OCI-LY1 (cell line): ENCODE measurements at regions not wholly inside any gene's neighbourhood (a gene's known extent, or its start where the extent isn't known, plus 50 kb on each side); places are given as distances from the start of the nearest gene placed in this dataset.

Experiments
- H2AFZ ChIP-seq: fragments of 200-600 bp; sonication (generic), shearing (Covaris generic); 2 replicates; pipeline ENCODE4 v1.6.0; 2014; ENCODE audit warnings: antibody characterized with exemption, mild to moderate bottlenecking, low read length
- H3F3A ChIP-seq: fragments of 200-600 bp; sonication (generic), shearing (Covaris generic); 2 replicates; pipeline ENCODE4 v1.6.0; 2014; ENCODE audit warnings: mild to moderate bottlenecking, antibody characterized with exemption, low read length, moderate library complexity; ENCODE audit not compliant: insufficient read depth
- H3K27ac ChIP-seq: fragments of 200-600 bp; sonication (generic); 2 replicates; pipeline ENCODE4 v1.5.1; 2014; ENCODE audit warnings: low read length, mixed run types, mild to moderate bottlenecking, low read depth; ENCODE audit not compliant: poor library complexity, severe bottlenecking
- H3K27me3 ChIP-seq: fragments of 200-600 bp; sonication (generic); 2 replicates; pipeline ENCODE4 v1.6.0; 2014; ENCODE audit warnings: antibody characterized with exemption, mild to moderate bottlenecking, low read length, moderate library complexity; ENCODE audit not compliant: insufficient read depth
- H3K36me3 ChIP-seq: fragments of 200-600 bp; sonication (generic); 2 replicates; pipeline ENCODE4 v1.6.1; 2014; ENCODE audit warnings: mild to moderate bottlenecking, antibody characterized with exemption, low read length, moderate library complexity, mixed read lengths; ENCODE audit not compliant: insufficient read depth
- H3K4me1 ChIP-seq: fragments of 200-600 bp; sonication (generic); 2 replicates; pipeline ENCODE4 v1.5.1; 2014; ENCODE audit warnings: mild to moderate bottlenecking, low read length, moderate library complexity; ENCODE audit not compliant: insufficient read depth, severe bottlenecking
- H3K4me2 ChIP-seq: fragments of 200-600 bp; sonication (generic), shearing (Covaris generic); 2 replicates; pipeline ENCODE4 v1.6.1; 2014; ENCODE audit warnings: low read length
- H3K4me3 ChIP-seq: fragments of 200-600 bp; sonication (generic); 2 replicates; pipeline ENCODE4 v1.5.1; 2014; ENCODE audit warnings: low read length, low read depth, mild to moderate bottlenecking, mixed read lengths; ENCODE audit not compliant: poor library complexity, severe bottlenecking
- H3K79me2 ChIP-seq: fragments of 200-600 bp; shearing (Covaris generic); 2 replicates; pipeline ENCODE4 v1.6.1; 2016; ENCODE audit warnings: mixed run types, low read length, mixed read lengths; ENCODE audit not compliant: insufficient read depth
- H3K9ac ChIP-seq: fragments of 200-600 bp; sonication (generic), shearing (Covaris generic); 2 replicates; pipeline ENCODE4 v1.6.1; 2014; ENCODE audit warnings: mild to moderate bottlenecking, low read length, mixed read lengths
- H3K9me2 ChIP-seq: fragments of 200-600 bp; sonication (generic), shearing (Covaris generic); 2 replicates; pipeline ENCODE4 v1.6.1; 2014; ENCODE audit warnings: low read depth, mild to moderate bottlenecking, low read length, mixed read lengths
- H3K9me3 ChIP-seq: fragments of 200-600 bp; shearing (Covaris generic); 2 replicates; pipeline ENCODE4 v1.6.1; 2014; ENCODE audit warnings: low read length, mixed read lengths
- H4K20me1 ChIP-seq: fragments of 200-600 bp; sonication (generic), shearing (Covaris generic); 2 replicates; pipeline ENCODE4 v1.6.0; 2016; ENCODE audit warnings: mild to moderate bottlenecking, low read length; ENCODE audit not compliant: insufficient read depth
- EZH2 ChIP-seq: fragments of 200-600 bp; sonication (generic), shearing (Covaris generic); IDR thresholded peaks from 2 replicates; pipeline ENCODE4 v1.8.0; 2017; ENCODE audit warnings: borderline replicate concordance, mixed run types, mild to moderate bottlenecking, antibody characterized with exemption, low read length, moderate library complexity, mixed read lengths
- TF ChIP-seq, protein P1 (sequence below): fragments of 200-600 bp; sonication (generic), shearing (Covaris generic); IDR thresholded peaks from 2 replicates; pipeline ENCODE4 v1.5.1; 2017; ENCODE audit warnings: mild to moderate bottlenecking, antibody characterized with exemption, low read length, moderate library complexity, mixed read lengths

DNA sequence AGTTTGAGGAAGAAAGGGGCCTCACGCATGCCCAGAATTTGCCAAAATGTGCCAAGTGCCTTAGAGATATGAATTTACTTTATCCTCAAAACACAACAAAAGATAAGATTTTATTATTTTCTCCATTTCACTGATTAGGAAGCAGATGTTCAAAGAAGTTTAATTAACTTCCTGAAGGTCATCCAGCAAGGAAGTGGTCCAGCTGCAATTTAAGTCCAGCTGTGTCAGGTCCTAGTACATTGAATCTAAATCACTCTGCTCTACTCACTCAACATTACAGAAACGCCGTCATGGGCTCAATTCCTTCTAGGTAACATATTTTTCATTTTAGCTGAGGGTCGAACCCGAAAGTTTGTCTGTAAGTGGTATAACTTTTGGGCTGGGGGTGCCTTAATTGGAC, 115.4 kb downstream of the CCDC34 start:
- H3K4me2 ChIP-seq: no peak overlapping the region
- no peaks in the 10 kb centered on the region for H3K79me2 ChIP-seq
- no peaks in the 10 kb centered on the region for H3K36me3 ChIP-seq
- H3K27ac ChIP-seq: no peak overlapping the region
- H3K9me2 ChIP-seq: no peaks in the 10 kb centered on the region
- no peak overlapping the region for H3K9ac ChIP-seq
- H3K4me3 ChIP-seq: no peak overlapping the region
- no peaks in the 10 kb centered on the region for H3F3A ChIP-seq
- no peaks in the 10 kb centered on the region for H3K4me1 ChIP-seq
- TF ChIP-seq, protein P1, sequence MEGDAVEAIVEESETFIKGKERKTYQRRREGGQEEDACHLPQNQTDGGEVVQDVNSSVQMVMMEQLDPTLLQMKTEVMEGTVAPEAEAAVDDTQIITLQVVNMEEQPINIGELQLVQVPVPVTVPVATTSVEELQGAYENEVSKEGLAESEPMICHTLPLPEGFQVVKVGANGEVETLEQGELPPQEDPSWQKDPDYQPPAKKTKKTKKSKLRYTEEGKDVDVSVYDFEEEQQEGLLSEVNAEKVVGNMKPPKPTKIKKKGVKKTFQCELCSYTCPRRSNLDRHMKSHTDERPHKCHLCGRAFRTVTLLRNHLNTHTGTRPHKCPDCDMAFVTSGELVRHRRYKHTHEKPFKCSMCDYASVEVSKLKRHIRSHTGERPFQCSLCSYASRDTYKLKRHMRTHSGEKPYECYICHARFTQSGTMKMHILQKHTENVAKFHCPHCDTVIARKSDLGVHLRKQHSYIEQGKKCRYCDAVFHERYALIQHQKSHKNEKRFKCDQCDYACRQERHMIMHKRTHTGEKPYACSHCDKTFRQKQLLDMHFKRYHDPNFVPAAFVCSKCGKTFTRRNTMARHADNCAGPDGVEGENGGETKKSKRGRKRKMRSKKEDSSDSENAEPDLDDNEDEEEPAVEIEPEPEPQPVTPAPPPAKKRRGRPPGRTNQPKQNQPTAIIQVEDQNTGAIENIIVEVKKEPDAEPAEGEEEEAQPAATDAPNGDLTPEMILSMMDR: no peak
- no peak for TF ChIP-seq EZH2
- H4K20me1 ChIP-seq: no peaks in the 10 kb centered on the region
- no peak overlapping the region for H2AFZ ChIP-seq
- peaks cover 5% of the 10 kb centered on the region; the same call in 1 of the 2 replicates for H3K27me3 ChIP-seq
- H3K9me3 ChIP-seq: no peaks in the 10 kb centered on the region

DNA sequence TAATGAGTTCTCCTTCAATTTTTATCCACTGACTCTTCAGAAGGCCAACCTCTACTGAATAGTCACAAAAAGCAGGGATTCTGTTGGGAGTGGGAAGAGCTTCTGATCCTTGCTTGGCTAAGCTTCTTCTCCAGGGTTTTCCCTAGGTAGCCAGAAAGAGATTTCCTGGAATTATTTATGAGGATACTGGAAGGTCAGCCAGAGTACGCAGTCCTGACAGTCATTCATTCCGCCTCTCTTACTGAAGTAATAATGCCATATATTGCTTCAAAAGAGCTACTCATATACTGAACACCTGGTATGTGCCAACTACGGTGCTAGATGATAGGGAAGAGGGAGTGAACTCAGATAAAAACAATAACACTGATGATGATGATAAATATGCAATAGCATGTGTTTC, 116.1 kb downstream of the CCDC34 start:
- no peak overlapping the region for H3K27ac ChIP-seq
- H3K27me3 ChIP-seq: peaks cover 5% of the 10 kb centered on the region; the same call in 1 of the 2 replicates
- H3K4me2 ChIP-seq: no peak overlapping the region
- H3K4me1 ChIP-seq: no peaks in the 10 kb centered on the region
- no peaks in the 10 kb centered on the region for H3K9me2 ChIP-seq
- no peak overlapping the region for H3K4me3 ChIP-seq
- no peaks in the 10 kb centered on the region for H3K36me3 ChIP-seq
- TF ChIP-seq EZH2: no peak
- TF ChIP-seq, protein P1: no peak
- no peak overlapping the region for H3K9ac ChIP-seq
- no peaks in the 10 kb centered on the region for H3K9me3 ChIP-seq
- no peaks in the 10 kb centered on the region for H4K20me1 ChIP-seq
- no peaks in the 10 kb centered on the region for H3F3A ChIP-seq
- no peaks in the 10 kb centered on the region for H3K79me2 ChIP-seq
- H2AFZ ChIP-seq: no peak overlapping the region

- Histone ChIP-seq H4K20me1 (no peaks in the 10 kb centered on the region), H2AFZ (no peak overlapping the region), H3K27me3 (0 out of 2 replicates have a peak, but pooled peaks cover 5% of the 10 kb centered on the region), H3K79me2 (no peaks in the 10 kb centered on the region), H3K4me3 (no peak overlapping the region), H3K4me2 (no peak overlapping the region), H3K4me1 (no peaks in the 10 kb centered on the region), H3F3A (no peaks in the 10 kb centered on the region), H3K27ac (no peak overlapping the region), H3K9me3 (no peaks in the 10 kb centered on the region), H3K9ac (no peak overlapping the region), H3K36me3 (no peaks in the 10 kb centered on the region), H3K9me2 (no peaks in the 10 kb centered on the region)
- TF ChIP-seq, protein P1: no peak
- no peak for TF ChIP-seq EZH2
Measured at GRCh38 chr11:27244900-27245299, 118.1 kb downstream of the CCDC34 start.
